ENCODE measurements at regions not wholly inside any gene's neighbourhood (a gene's known extent, or its start where the extent isn't known, plus 50 kb on each side); places are given as distances from the start of the nearest gene placed in this dataset.

DNA sequence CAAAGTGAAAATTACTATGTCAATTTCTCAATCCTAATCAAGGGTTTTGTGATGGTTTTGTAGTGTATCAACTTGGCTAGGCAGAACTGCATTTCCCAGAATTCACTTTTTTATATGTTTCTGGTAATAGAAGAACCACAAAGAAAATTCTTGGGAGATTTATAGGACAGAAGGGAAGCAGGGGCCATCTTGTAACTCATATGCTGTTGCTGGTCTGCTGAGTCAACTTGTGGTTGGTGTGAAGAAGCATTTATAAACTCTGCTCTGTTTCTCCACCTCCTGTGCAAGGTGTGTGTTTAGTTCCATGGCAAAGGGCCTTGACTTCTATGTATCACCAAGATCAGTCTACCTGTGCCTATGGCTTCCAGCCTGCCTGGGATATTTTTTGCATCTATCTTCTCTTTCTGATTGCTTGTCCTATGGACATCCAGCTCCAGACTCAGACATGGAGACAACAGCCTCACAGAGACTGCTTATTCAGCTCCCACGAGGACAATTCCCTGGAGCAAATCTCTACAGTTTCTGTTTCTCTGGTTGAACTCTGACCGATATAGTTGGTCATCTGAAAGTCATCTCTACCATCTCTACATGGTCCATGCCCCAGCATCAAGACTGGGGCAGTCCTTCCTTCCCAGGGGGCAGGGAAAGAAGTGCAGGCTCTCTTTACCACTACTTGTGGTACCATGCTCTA, 364.3 kb upstream of the DDHD1 start:
- WGBS (ENCODE audit: insufficient coverage): 100% methylated on average over 2 of the region's 2 CpGs
- H3K36me3 ChIP-seq (ENCODE audit: control insufficient read depth, insufficient read depth, low read length): no peaks in the 10 kb centered on the region
- H3K27ac ChIP-seq (ENCODE audit: low read length): no peak overlapping the region
- DNase-seq: no peak
- no peaks in the 10 kb centered on the region for H3K9me3 ChIP-seq (replicated peaks; ENCODE audit: control insufficient read depth, low read depth, low read length)
- H3K4me3 ChIP-seq (ENCODE audit: low read length): no peak overlapping the region
- H3K4me1 ChIP-seq (ENCODE audit: control insufficient read depth, insufficient read depth, low read length): peaks cover 10% of the 10 kb centered on the region
- H3K27me3 ChIP-seq (ENCODE audit: control insufficient read depth, insufficient read depth, low read length): no peaks in the 10 kb centered on the region

GRCh38 chr14:53516261-53516774, 363.2 kb upstream of the DDHD1 start:
- no CpG with 5 or more reads among the region's 2 CpGs for WGBS (ENCODE audit: insufficient coverage)
- H3K36me3 ChIP-seq (ENCODE audit: control insufficient read depth, insufficient read depth, low read length): no peaks in the 10 kb centered on the region
- peak; percentile 58 for DNase-seq
- H3K4me3 ChIP-seq (ENCODE audit: low read length): no peak overlapping the region
- H3K9me3 ChIP-seq (replicated peaks; ENCODE audit: control insufficient read depth, low read depth, low read length): no peaks in the 10 kb centered on the region
- H3K4me1 ChIP-seq (ENCODE audit: control insufficient read depth, insufficient read depth, low read length): peaks cover 10% of the 10 kb centered on the region
- H3K27ac ChIP-seq (ENCODE audit: low read length): peak overlapping the region; percentile 63
- H3K27me3 ChIP-seq (ENCODE audit: control insufficient read depth, insufficient read depth, low read length): no peaks in the 10 kb centered on the region

DNA sequence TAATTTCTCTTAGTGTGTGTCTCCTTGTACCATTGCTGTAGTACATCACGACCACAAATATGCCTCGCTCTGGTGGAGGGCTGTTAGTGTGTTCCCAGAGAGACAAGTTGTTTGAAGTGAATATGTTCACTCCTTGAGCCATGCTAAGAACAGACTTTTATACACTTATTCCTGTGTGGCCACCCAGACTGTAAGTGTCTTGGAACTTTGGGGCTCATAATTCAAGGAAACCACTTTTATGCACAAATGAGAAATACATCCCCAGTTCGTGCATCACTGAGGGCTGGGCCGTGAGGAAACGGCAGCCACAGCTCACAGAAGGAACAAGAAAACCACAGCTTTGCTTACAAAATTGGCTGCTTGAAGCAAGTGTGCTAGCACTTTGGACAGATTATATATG, 362.2 kb upstream of the DDHD1 start:
- no peaks in the 10 kb centered on the region for H3K27me3 ChIP-seq (ENCODE audit: control insufficient read depth, insufficient read depth, low read length)
- H3K27ac ChIP-seq (ENCODE audit: low read length): peak overlapping the region; percentile 62
- no peaks in the 10 kb centered on the region for H3K36me3 ChIP-seq (ENCODE audit: control insufficient read depth, insufficient read depth, low read length)
- no peaks in the 10 kb centered on the region for H3K9me3 ChIP-seq (replicated peaks; ENCODE audit: control insufficient read depth, low read depth, low read length)
- H3K4me3 ChIP-seq (ENCODE audit: low read length): no peak overlapping the region
- 35% methylated on average over 5 of the region's 5 CpGs for WGBS (ENCODE audit: insufficient coverage)
- peak; percentile 69 for DNase-seq
- H3K4me1 ChIP-seq (ENCODE audit: control insufficient read depth, insufficient read depth, low read length): peaks cover 10% of the 10 kb centered on the region

DNA sequence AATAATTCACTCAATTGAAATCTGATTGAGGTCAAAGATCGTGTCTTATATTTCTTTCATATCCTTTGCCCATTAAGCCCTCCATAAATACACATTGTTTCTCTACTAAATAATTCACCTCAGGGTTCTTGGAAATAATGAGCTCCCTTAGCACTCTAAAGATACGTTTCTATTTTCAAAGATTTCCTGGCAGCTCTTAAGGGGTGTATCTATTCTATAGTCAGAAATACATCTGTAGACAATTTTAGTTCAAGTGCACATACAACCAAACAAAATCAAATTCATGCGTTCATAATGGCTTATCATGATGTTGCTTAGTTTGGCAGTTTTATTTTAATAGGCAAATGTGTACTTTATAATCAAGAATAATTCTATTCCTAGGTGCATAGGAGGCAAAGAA, 361.1 kb upstream of the DDHD1 start:
- no peaks in the 10 kb centered on the region for H3K9me3 ChIP-seq (replicated peaks; ENCODE audit: control insufficient read depth, low read depth, low read length)
- no peaks in the 10 kb centered on the region for H3K36me3 ChIP-seq (ENCODE audit: control insufficient read depth, insufficient read depth, low read length)
- no peak overlapping the region for H3K27ac ChIP-seq (ENCODE audit: low read length)
- peaks cover 18% of the 10 kb centered on the region for H3K4me1 ChIP-seq (ENCODE audit: control insufficient read depth, insufficient read depth, low read length)
- no peaks in the 10 kb centered on the region for H3K27me3 ChIP-seq (ENCODE audit: control insufficient read depth, insufficient read depth, low read length)
- no CpG with 5 or more reads among the region's 3 CpGs for WGBS (ENCODE audit: insufficient coverage)
- H3K4me3 ChIP-seq (ENCODE audit: low read length): no peak overlapping the region
- DNase-seq: peak; percentile 67

GRCh38 chr14:53510281-53510912, 357.3 kb upstream of the DDHD1 start:
- H3K4me3 ChIP-seq (ENCODE audit: low read length): no peak overlapping the region

DNA sequence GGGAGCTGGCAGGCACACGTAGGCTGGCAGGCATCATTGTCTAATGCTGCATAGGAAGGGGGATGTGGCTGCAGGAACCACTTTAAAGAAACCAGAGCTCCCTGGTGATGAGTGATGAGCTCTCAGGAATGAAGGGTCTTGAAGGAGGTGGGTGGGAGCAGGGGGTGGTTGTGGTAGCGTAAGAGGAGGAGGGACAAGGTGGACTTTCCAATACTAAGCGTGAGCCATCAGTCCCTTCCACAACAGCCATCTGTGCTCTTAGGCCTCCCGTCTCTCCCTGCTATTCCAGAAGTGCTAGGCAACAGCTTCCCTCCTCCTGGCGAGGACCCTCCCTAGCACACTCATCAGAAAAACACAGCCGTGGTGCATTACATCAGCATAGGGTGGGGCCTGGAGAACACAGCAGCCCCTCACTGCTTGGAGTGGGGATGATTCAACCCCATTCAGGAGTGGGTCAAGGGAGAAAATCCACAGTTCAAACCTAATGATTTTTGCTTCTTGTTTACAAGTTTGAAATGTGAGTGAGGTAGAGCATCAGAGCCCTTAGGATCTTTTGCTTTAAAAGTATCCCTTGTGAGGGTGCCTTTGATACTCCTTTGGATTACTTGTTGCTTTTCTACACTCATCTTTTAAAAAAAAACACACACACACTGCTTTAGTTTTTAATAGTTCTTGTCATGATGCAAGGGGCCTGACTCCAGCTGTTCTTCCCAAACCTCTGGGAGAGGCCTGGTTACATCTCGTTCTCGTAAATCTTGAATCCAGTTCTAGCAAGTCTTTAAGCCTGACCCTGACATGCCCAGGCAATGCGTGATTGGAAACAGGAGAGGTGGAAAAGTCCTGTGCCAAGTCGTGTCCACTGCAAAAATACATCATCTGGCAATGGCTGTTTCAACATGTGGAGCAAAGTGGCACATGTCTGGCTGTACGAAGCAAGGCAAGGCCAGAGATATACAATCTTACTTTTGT, 356.4 kb upstream of the DDHD1 start:
- Histone ChIP-seq H3K27ac (ENCODE audit: low read length) (peak overlapping the region; percentile 83), H3K36me3 (ENCODE audit: control insufficient read depth, insufficient read depth, low read length) (no peaks in the 10 kb centered on the region), H3K4me1 (ENCODE audit: control insufficient read depth, insufficient read depth, low read length) (peaks cover 10% of the 10 kb centered on the region), H3K27me3 (ENCODE audit: control insufficient read depth, insufficient read depth, low read length) (no peaks in the 10 kb centered on the region), H3K4me3 (ENCODE audit: low read length) (no peak overlapping the region), H3K9me3 (replicated peaks; ENCODE audit: control insufficient read depth, low read depth, low read length) (peaks cover 3% of the 10 kb centered on the region)
- peak; percentile 96 for DNase-seq
- WGBS (ENCODE audit: insufficient coverage): 18% methylated on average over 4 of the region's 11 CpGs

More at GRCh38 chr14:53510281-53510912, 357.3 kb upstream of the DDHD1 start:
- no peaks in the 10 kb centered on the region for H3K9me3 ChIP-seq (replicated peaks; ENCODE audit: control insufficient read depth, low read depth, low read length)
- H3K27me3 ChIP-seq (ENCODE audit: control insufficient read depth, insufficient read depth, low read length): no peaks in the 10 kb centered on the region
- DNase-seq: peak; percentile 33
- H3K36me3 ChIP-seq (ENCODE audit: control insufficient read depth, insufficient read depth, low read length): no peaks in the 10 kb centered on the region
- peak overlapping the region; percentile 83 for H3K27ac ChIP-seq (ENCODE audit: low read length)
- H3K4me1 ChIP-seq (ENCODE audit: control insufficient read depth, insufficient read depth, low read length): peaks cover 15% of the 10 kb centered on the region

- no peaks in the 10 kb centered on the region for H3K4me1 ChIP-seq (ENCODE audit: control insufficient read depth, insufficient read depth, low read length)
- WGBS (ENCODE audit: insufficient coverage): no CpG with 5 or more reads among the region's 3 CpGs
- H3K9me3 ChIP-seq (replicated peaks; ENCODE audit: control insufficient read depth, low read depth, low read length): peaks cover 7% of the 10 kb centered on the region
- H3K27me3 ChIP-seq (ENCODE audit: control insufficient read depth, insufficient read depth, low read length): no peaks in the 10 kb centered on the region
- H3K4me3 ChIP-seq (ENCODE audit: low read length): no peak overlapping the region
- no peaks in the 10 kb centered on the region for H3K36me3 ChIP-seq (ENCODE audit: control insufficient read depth, insufficient read depth, low read length)
- H3K27ac ChIP-seq (ENCODE audit: low read length): no peak overlapping the region
- no peak for DNase-seq
Measured at GRCh38 chr14:53501361-53502211, 348.5 kb upstream of the DDHD1 start.

GRCh38 chr14:53500191-53500590, 347.1 kb upstream of the DDHD1 start:
- no peak for DNase-seq

DNA sequence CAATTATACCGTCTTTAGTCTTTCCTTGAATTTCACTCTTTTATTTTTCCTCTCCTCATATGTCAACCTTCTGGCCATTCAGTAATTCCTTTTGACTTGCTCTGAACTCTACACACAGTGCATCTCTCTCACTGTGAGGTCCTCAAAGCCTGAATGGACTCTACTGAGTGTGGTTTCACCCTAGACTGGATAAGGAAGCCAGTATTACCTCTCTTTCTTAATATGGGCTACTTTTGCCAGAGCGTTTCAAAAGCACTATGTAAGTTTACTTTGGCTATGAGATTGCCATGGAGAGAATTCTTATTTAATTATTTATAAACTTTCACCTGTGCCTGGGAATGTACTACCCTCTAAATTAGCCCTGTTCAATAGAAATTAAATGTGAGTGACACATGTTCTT, 343.5 kb upstream of the DDHD1 start:
- no peaks in the 10 kb centered on the region for H3K4me1 ChIP-seq (ENCODE audit: control insufficient read depth, insufficient read depth, low read length)
- H3K36me3 ChIP-seq (ENCODE audit: control insufficient read depth, insufficient read depth, low read length): no peaks in the 10 kb centered on the region
- H3K27ac ChIP-seq (ENCODE audit: low read length): no peak overlapping the region
- H3K27me3 ChIP-seq (ENCODE audit: control insufficient read depth, insufficient read depth, low read length): no peaks in the 10 kb centered on the region
- WGBS (ENCODE audit: insufficient coverage): 100% methylated on average over 1 of the region's 2 CpGs
- no peak for DNase-seq
- H3K4me3 ChIP-seq (ENCODE audit: low read length): no peak overlapping the region
- peaks cover 2% of the 10 kb centered on the region for H3K9me3 ChIP-seq (replicated peaks; ENCODE audit: control insufficient read depth, low read depth, low read length)

More at GRCh38 chr14:53500191-53500590, 347.1 kb upstream of the DDHD1 start:
- no peaks in the 10 kb centered on the region for H3K27me3 ChIP-seq (ENCODE audit: control insufficient read depth, insufficient read depth, low read length)
- H3K4me3 ChIP-seq (ENCODE audit: low read length): no peak overlapping the region
- H3K27ac ChIP-seq (ENCODE audit: low read length): no peak overlapping the region
- H3K9me3 ChIP-seq (replicated peaks; ENCODE audit: control insufficient read depth, low read depth, low read length): peaks cover 7% of the 10 kb centered on the region
- WGBS (ENCODE audit: insufficient coverage): no CpG with 5 or more reads among the region's 1 CpG
- no peaks in the 10 kb centered on the region for H3K36me3 ChIP-seq (ENCODE audit: control insufficient read depth, insufficient read depth, low read length)
- no peaks in the 10 kb centered on the region for H3K4me1 ChIP-seq (ENCODE audit: control insufficient read depth, insufficient read depth, low read length)
